ENCODE measurements at regions not wholly inside any gene's neighbourhood (a gene's known extent, or its start where the extent isn't known, plus 50 kb on each side); places are given as distances from the start of the nearest gene placed in this dataset.

- no peak overlapping the region for H3K4me3 Mint-ChIP-seq
- H3K36me3 Mint-ChIP-seq (ENCODE audit: low read depth): no peaks in the 10 kb centered on the region
Measured at GRCh38 chr6:4268171-4268570, 132.8 kb upstream of the ECI2 start.

More at GRCh38 chr6:4268171-4268570, 132.8 kb upstream of the ECI2 start:
- H3K27me3 ChIP-seq (ENCODE audit: insufficient read depth): no peaks in the 10 kb centered on the region
- H4K20me1 ChIP-seq (replicated peaks; ENCODE audit: insufficient read depth): no peaks in the 10 kb centered on the region
- Mint-ChIP-seq H3K27ac (no peak overlapping the region), H3K4me1 (peaks cover 12% of the 10 kb centered on the region; the same call in 2 of the 3 replicates), H3K9me3 (no peaks in the 10 kb centered on the region; the same call in 1 of the 3 replicates), H3K27me3 (ENCODE audit: insufficient read depth, low read depth, poor library complexity) (peaks cover 2% of the 10 kb centered on the region)
- DNase-seq (ENCODE audit: low spot score) (no peak), ATAC-seq (no peak)
- no peak overlapping the region for H3K4me2 ChIP-seq
- no peak overlapping the region for H2AFZ ChIP-seq
- H3K79me2 ChIP-seq (replicated peaks; ENCODE audit: insufficient read depth): no peaks in the 10 kb centered on the region
- TF ChIP-seq EZH2phosphoT487 (IDR thresholded peaks at IDR 0.05; ENCODE audit: unreplicated experiment): no peak
- TF ChIP-seq, protein P1, sequence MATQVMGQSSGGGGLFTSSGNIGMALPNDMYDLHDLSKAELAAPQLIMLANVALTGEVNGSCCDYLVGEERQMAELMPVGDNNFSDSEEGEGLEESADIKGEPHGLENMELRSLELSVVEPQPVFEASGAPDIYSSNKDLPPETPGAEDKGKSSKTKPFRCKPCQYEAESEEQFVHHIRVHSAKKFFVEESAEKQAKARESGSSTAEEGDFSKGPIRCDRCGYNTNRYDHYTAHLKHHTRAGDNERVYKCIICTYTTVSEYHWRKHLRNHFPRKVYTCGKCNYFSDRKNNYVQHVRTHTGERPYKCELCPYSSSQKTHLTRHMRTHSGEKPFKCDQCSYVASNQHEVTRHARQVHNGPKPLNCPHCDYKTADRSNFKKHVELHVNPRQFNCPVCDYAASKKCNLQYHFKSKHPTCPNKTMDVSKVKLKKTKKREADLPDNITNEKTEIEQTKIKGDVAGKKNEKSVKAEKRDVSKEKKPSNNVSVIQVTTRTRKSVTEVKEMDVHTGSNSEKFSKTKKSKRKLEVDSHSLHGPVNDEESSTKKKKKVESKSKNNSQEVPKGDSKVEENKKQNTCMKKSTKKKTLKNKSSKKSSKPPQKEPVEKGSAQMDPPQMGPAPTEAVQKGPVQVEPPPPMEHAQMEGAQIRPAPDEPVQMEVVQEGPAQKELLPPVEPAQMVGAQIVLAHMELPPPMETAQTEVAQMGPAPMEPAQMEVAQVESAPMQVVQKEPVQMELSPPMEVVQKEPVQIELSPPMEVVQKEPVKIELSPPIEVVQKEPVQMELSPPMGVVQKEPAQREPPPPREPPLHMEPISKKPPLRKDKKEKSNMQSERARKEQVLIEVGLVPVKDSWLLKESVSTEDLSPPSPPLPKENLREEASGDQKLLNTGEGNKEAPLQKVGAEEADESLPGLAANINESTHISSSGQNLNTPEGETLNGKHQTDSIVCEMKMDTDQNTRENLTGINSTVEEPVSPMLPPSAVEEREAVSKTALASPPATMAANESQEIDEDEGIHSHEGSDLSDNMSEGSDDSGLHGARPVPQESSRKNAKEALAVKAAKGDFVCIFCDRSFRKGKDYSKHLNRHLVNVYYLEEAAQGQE (IDR thresholded peaks at IDR 0.05; ENCODE audit: unreplicated experiment): no peak
- TF ChIP-seq CTCF (conservative IDR thresholded peaks at IDR 0.05; ENCODE audit: low read depth in 2 of 2): no peak
- TF ChIP-seq ETS1 (IDR thresholded peaks at IDR 0.05): no peak
- TF ChIP-seq POLR2AphosphoS5 (IDR thresholded peaks at IDR 0.05; ENCODE audit: low read depth): no peak
- TF ChIP-seq EZH2 (IDR thresholded peaks at IDR 0.05; ENCODE audit: low read depth, unreplicated experiment): no peak
- no peak for TF ChIP-seq NANOG (IDR thresholded peaks at IDR 0.05; ENCODE audit: borderline replicate concordance)
- no peak for TF ChIP-seq ZNF331 (CRISPR knock-in tag; IDR thresholded peaks at IDR 0.05; ENCODE audit: low read depth)
- no peak for TF ChIP-seq ZNF462 (CRISPR knock-in tag; IDR thresholded peaks at IDR 0.05)
- no peak for TF ChIP-seq STAT1 (IDR thresholded peaks at IDR 0.05; ENCODE audit: unreplicated experiment)
- no peaks in the 10 kb centered on the region for H3F3A ChIP-seq (replicated peaks; ENCODE audit: low read depth)
- no peaks in the 10 kb centered on the region; the same call in 1 of the 2 replicates for H3K4me1 ChIP-seq (ENCODE audit: insufficient read depth)
- H3K27ac ChIP-seq (ENCODE audit: low read depth): no peak overlapping the region
- H3K9me2 ChIP-seq (ENCODE audit: insufficient read depth): peaks cover 7% of the 10 kb centered on the region; the same call in 1 of the 2 replicates
- no peaks in the 10 kb centered on the region for H3K36me3 ChIP-seq (ENCODE audit: insufficient read depth)
- H3K4me3 ChIP-seq: no peak overlapping the region

Data from GM23338 (cell line).